AG04449 (cell line): ENCODE measurements at regions not wholly inside any gene's neighbourhood (a gene's known extent, or its start where the extent isn't known, plus 50 kb on each side); places are given as distances from the start of the nearest gene placed in this dataset.

Experiments
- CTCF ChIA-PET: fragments of 350-600 bp; formaldehyde crosslinking; extraction: SDS; loops from one replicate; lab custom pipeline; 2021; ENCODE audit warnings: antibody characterized with exemption; lab: Yijun Ruan, JAX
- POLR2A ChIA-PET: fragments of 400-600, 350-600 bp; formaldehyde crosslinking; extraction: SDS; loops from one replicate; lab custom pipeline; 2020; ENCODE audit warnings: antibody characterized with exemption, inconsistent platforms; lab: Yijun Ruan, JAX
- DNase-seq: peaks from one replicate; pipeline ENCODE4 v3.0.0-alpha.2; 2010; ENCODE audit warnings: low read depth, low spot score
- H3K4me3 ChIP-seq: 2 replicates; pipeline ENCODE4 v1.5.1; 2011; ENCODE audit warnings: low read depth, mild to moderate bottlenecking, control low read depth, low read length
- TF ChIP-seq, protein P1 (sequence below): IDR thresholded peaks from one replicate; pipeline ENCODE4 v1.5.1; 2011; ENCODE audit warnings: mild to moderate bottlenecking, moderate library complexity, low read length, control low read depth, inconsistent platforms; ENCODE audit not compliant: insufficient read depth; ENCODE audit errors: missing control alignments

GRCh38 chr18:55083461-55083860 is 124.2 kb upstream of the CCDC68 start:
- CTCF ChIA-PET = interaction anchor here (2.1 kb wide), 1 partner anchor 13 kb away, joined by 6 read pairs; no protein-coding TSS in a partner anchor
- TF ChIP-seq, protein P1, sequence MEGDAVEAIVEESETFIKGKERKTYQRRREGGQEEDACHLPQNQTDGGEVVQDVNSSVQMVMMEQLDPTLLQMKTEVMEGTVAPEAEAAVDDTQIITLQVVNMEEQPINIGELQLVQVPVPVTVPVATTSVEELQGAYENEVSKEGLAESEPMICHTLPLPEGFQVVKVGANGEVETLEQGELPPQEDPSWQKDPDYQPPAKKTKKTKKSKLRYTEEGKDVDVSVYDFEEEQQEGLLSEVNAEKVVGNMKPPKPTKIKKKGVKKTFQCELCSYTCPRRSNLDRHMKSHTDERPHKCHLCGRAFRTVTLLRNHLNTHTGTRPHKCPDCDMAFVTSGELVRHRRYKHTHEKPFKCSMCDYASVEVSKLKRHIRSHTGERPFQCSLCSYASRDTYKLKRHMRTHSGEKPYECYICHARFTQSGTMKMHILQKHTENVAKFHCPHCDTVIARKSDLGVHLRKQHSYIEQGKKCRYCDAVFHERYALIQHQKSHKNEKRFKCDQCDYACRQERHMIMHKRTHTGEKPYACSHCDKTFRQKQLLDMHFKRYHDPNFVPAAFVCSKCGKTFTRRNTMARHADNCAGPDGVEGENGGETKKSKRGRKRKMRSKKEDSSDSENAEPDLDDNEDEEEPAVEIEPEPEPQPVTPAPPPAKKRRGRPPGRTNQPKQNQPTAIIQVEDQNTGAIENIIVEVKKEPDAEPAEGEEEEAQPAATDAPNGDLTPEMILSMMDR = no peak
- H3K4me3 ChIP-seq = no peak overlapping the region
- DNase-seq = peak; percentile 26
- POLR2A ChIA-PET = no interaction called here

GRCh38 chr18:55079481-55080355 is 120.5 kb upstream of the CCDC68 start:
- no peak for DNase-seq
- ChIA-PET CTCF (interaction anchor here (1.1 kb wide), 1 partner anchor 400 kb away, joined by 3 read pairs; no protein-coding TSS in a partner anchor), POLR2A (no interaction called here)

GRCh38 chr18:55079067-55079466 is 119.8 kb upstream of the CCDC68 start:
- no peak overlapping the region for H3K4me3 ChIP-seq
- POLR2A ChIA-PET = no interaction called here
- TF ChIP-seq, protein P1 = no peak
- no peak for DNase-seq
- CTCF ChIA-PET = interaction anchor here (1.1 kb wide), 1 partner anchor 400 kb away, joined by 3 read pairs; no protein-coding TSS in a partner anchor

More at GRCh38 chr18:55079481-55080355, 120.5 kb upstream of the CCDC68 start:
- TF ChIP-seq, protein P1 = no peak
- no peak overlapping the region for H3K4me3 ChIP-seq

DNA sequence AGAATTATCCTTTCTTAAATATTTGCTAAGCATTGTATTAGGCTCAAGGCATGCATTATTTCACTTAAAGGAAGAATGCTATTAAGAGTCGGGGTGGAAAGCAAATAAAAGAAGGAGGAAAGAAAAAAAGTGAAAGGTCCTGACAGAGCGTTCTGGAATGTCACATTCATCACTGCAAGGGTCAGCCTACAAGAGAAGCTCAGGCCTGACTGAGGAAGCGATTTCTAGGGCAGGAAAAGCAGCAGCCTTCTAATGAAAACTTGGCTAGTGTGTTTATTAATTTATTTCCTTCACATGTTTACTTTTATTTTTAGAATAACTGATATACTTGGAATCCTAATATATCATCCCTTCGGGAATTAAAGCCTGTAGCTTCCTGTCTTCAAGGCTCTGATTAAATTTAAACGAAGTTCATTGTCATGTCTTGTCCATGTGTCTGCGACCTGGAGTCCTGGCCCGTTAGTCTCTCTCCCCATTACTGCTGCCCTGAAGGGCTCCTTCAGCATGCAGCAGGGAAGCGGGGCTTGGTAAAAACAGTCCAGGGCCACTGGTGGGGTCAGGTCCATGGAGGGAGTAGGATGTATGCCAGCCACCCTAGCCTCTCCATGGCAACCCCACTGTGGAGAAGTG is 119.2 kb upstream of the CCDC68 start:
- ChIA-PET CTCF (interaction anchor here (0.5 kb wide), 1 partner anchor 94 kb away, joined by 3 read pairs; no protein-coding TSS in a partner anchor), POLR2A (interaction anchor here (0.6 to 0.7 kb wide), 2 partner anchors 41 to 90 kb away, joined by 3 read pairs; no protein-coding TSS in a partner anchor)
- no peak for DNase-seq
- TF ChIP-seq, protein P1 = no peak
- no peak overlapping the region for H3K4me3 ChIP-seq

DNA sequence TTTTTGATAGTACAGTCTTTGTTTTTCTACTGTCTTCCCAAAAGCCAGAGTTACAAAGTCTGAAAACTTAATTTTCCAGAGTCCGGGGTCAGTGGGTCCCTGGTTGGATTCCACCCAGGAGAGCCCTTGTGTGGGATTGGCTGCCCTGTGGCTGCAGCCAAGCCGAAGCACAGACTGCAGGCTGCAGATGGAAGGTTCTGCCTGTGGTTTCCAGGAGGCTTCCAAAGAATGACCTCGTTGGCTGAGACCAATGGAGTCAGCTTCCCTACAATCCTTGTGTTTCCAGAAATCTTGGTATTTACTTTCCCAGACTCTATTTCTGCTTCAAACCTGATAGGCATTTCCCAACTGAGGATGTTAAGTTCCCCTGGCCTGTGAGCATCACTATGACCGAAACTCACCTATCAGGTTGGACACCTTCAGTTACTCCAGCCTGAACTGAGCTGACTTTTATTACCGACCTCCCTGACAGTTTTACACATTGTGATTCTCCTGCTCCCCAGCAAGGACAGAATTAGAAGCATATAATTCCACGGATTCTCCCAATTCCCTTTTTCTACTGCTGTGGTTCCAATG is 117.5 kb upstream of the CCDC68 start:
- DNase-seq = no peak
- CTCF ChIA-PET = interaction anchor here (1.5 kb wide), 1 partner anchor 398 kb away, joined by 4 read pairs; no protein-coding TSS in a partner anchor

More for the DNA sequence above, 117.5 kb upstream of the CCDC68 start:
- no peak overlapping the region for H3K4me3 ChIP-seq
- POLR2A ChIA-PET = no interaction called here
- TF ChIP-seq, protein P1 = no peak
